Limb (tissue), 2 donors: ENCODE measurements at regions not wholly inside any gene's neighbourhood (a gene's known extent, or its start where the extent isn't known, plus 50 kb on each side); places are given as distances from the start of the nearest gene placed in this dataset.

Experiments
- DNase-seq, 2 donors: peaks; one replicate each; pipeline ENCODE4 v3.0.0-alpha.2; 2016; ENCODE audit errors: extremely low spot score in 2 of 2

DNA sequence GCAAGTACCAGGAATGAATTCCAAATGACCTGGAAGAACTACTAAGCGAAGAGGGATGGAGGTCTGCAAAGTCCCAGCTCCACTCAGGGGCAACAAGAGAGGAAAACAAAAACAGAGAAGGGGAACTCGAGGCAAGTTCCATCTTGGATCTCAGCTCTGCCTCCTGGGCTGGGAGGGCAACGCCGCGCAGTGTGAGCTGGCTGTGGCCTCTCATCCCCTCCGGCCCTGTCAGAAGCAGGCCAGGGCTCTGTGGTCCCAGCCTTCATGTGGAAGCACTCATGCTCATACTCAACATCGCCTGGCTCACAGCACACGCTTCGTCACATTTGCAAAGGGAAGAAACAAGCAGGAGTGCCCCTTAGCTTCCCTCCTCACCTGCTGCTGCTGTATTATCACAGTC is 627.9 kb upstream of the MGMT start:
- DNase-seq: peak in 1 of 2 donors; percentile 27

- no peak for DNase-seq
Measured at GRCh38 chr10:128839701-128840100, 627.3 kb upstream of the MGMT start.

DNA sequence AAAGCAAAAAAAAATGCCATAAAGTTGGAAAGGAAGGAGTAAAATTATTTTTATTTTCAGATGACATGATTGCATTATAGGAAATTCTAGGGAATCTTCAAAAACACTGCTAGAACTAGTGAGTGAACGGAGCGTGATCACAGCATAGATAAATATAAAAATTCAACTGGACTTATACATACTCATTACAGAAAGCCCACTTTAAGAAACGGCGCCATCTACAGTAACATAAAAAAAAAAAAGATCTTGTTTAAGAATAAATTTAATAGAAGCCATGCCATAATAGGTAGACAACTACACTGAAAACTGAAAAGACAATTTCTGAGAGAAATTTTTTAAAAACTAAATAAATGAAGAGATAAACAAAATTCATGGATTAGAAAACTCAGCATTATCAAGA is 623.1 kb upstream of the MGMT start:
- peak in 1 of 2 donors; percentile 67 for DNase-seq

- DNase-seq: no peak
Measured at GRCh38 chr10:128846927-128847326, 620.1 kb upstream of the MGMT start.

GRCh38 chr10:128848810-128849209 is 618.2 kb upstream of the MGMT start:
- peak; percentile 64 to 72 for DNase-seq

DNA sequence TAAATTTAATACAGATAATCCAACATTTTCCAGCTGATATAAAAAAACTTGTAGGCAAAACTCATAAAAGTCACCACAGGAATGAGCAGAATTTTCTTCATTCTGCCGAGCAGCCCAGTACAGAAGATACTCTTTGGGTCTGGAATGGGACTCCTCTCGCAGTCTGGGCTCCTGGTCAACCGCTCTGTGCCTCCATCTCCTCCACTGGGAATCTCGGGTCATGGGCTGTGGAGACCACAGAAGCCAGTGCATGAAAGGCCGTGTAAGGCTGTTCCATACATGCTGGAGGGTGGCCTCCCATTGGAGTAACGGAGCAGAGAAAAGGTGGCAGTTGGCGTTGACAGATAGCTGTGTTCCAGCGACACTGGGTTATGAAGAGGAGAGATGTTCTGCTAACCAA is 616.4 kb upstream of the MGMT start:
- peak in 1 of 2 donors; percentile 44 for DNase-seq

DNA sequence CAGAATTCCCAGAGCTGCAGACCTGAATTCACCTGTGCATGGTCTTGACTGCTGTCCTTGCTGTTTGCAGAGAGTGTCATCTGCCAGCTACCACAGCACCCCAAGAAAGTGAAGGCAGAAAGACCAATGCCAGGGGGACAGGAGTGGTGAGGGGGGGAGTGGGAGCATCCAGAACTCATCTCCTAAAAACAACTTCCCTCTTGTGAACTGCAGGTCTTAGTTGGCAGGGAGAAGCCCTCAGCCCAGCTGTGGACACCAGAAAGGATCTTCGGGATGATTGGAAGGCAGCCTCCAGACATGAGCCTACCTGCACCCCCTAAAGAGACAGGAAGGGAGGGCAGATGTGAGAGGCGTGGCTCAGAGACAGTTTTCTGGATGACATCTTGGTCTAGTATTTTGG is 615.8 kb upstream of the MGMT start:
- no peak for DNase-seq

DNA sequence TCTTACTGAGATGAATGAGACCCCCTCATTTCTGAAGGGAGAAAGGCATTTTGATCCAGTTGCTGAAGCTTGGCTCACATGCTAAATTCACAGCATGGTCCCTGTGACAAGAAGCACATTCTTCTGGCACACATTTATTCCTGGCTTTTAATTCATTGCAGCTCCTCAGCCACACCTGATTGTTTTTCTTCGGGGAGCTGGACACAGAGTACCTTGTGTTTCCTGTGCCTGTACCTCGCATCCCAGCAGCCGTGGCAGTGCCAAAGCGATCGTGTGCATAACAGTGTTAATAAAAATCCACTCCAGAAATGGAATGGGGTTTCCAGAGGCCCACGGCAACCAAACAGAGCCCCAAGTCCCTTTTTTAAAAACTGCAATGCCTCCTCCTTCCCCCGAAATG is 615.3 kb upstream of the MGMT start:
- DNase-seq: no peak

- no peak for DNase-seq
Measured at GRCh38 chr10:128852449-128852848, 614.6 kb upstream of the MGMT start.

- no peak for DNase-seq
Measured at GRCh38 chr10:128852902-128853301, 614.1 kb upstream of the MGMT start.

GRCh38 chr10:128853537-128853936 is 613.5 kb upstream of the MGMT start:
- DNase-seq: no peak

DNA sequence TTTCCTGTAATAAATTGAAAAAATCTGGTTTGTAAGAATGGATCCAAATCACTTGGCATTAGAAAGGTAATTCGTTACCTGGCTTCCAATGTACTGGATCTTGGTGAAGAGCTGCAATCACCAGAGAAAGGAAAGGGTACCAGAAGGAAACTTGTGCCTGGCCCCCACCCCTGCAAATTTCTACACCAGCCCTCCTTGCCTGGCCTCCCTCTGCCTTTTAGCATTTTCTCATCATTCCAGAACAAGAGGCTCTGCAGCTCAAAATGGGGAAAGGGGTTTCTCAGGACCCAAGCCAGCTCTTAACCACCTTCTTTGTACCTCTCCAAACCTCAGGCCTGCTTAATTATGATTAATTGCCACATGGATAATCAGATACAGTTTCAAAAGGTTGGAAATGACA is 612.8 kb upstream of the MGMT start:
- DNase-seq: peak in 1 of 2 donors; percentile 15

DNA sequence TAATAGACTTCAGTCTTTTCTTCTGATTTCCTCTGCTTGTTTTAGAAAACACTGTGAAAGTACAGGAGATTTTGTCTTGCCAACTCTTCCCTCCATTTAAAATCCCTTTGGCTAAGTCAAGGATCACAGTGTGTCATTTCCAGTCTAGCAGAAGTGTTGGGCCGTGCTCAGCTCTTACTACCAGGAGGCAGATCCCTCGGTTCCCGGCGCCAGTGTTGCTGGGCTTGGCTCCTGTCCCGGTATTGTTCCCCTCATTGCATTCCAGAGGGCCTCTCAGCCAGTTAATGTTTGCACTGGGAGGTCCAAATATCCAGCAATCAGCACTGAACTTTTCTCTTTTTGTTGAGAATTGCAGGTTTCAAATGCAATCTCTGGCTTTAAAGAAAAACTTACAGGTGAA is 612.1 kb upstream of the MGMT start:
- DNase-seq: peak; percentile 89 to 92

GRCh38 chr10:128855618-128856428 is 611.2 kb upstream of the MGMT start:
- DNase-seq: peak in 1 of 2 donors; percentile 32

DNA sequence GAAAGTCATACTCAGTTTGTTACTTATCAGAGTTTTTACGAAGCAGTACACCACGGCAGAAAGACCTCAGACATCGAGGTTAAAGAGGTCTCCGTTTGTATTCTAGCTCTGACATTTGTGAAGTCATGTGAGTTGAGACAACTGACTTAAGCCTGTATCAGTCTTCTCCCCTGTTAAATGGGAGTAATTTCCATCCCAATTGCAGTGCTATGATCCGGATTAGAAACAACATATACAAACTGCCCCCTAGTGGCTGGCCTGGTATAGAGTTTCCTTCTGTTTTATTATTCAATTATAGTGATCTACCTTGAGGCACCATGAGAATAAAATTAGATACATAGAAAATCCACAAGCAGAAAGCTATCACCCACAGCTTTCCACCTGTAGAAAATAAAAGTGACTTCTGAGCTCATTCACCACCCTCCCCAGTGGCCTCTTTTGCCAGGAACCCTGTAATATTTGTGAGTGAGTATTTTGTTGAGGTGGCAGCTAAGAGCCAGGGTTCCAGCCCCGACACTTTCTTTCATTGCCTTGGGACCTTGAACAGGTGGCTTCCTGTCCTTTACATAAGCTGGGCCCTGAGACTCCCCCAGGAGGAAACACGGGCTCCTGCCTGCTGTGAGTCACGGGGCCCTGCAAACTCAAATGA is 607.2 kb upstream of the MGMT start:
- no peak for DNase-seq

DNA sequence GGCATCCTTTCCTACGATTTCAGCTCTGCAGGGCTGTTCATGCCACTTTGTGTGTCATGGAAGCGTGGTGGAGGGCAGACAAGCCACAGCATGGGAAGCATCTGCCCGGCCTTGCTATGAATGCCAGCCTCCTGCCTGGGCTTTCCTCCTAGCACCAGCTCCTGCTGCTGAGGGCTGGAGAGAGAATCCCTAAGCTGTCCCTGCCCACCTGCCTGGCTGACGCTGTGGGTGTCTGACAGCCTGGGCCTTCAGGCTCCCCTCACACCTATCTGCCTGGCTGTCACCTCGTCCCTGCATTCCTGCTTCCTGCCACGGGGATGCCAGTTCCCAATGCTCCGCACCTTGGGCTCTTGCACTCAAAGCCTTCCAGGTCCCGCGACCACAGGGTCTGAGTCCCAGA is 606.5 kb upstream of the MGMT start:
- no peak for DNase-seq

- DNase-seq: no peak
Measured at GRCh38 chr10:128861018-128861901, 605.8 kb upstream of the MGMT start.

- no peak for DNase-seq
Measured at GRCh38 chr10:128863411-128863810, 603.6 kb upstream of the MGMT start.

- no peak for DNase-seq
Measured at GRCh38 chr10:128863823-128864405, 603.1 kb upstream of the MGMT start.

- no peak for DNase-seq
Measured at GRCh38 chr10:128864554-128865295, 602.3 kb upstream of the MGMT start.
